ENCODE measurements at regions not wholly inside any gene's neighbourhood (a gene's known extent, or its start where the extent isn't known, plus 50 kb on each side); places are given as distances from the start of the nearest gene placed in this dataset.

DNA sequence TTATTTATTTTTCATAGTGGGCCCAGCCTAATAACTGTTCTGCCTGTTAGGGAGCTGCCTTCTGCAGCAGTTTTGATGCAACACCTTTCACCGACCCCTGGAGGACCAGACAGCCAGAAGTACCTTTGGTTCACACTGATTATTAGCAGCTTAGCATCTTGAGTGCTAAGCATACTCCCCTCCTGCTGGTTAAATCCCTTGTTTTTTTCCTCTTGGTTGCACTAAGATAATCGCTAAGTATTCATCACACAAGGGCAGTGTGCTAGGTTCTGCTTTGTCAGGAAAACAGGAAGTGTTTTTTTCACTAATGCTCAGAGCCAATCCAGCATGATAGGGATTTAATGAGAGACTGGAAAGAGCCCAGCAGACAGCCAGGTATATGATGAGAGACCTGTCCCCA lies 437.0 kb downstream of the FUT8 start:
- TF ChIP-seq, protein P1, sequence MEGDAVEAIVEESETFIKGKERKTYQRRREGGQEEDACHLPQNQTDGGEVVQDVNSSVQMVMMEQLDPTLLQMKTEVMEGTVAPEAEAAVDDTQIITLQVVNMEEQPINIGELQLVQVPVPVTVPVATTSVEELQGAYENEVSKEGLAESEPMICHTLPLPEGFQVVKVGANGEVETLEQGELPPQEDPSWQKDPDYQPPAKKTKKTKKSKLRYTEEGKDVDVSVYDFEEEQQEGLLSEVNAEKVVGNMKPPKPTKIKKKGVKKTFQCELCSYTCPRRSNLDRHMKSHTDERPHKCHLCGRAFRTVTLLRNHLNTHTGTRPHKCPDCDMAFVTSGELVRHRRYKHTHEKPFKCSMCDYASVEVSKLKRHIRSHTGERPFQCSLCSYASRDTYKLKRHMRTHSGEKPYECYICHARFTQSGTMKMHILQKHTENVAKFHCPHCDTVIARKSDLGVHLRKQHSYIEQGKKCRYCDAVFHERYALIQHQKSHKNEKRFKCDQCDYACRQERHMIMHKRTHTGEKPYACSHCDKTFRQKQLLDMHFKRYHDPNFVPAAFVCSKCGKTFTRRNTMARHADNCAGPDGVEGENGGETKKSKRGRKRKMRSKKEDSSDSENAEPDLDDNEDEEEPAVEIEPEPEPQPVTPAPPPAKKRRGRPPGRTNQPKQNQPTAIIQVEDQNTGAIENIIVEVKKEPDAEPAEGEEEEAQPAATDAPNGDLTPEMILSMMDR (IDR thresholded peaks at IDR 0.05) = no peak
- no peak for TF ChIP-seq POLR2A (IDR thresholded peaks at IDR 0.05)
